ENCODE measurements at regions not wholly inside any gene's neighbourhood (a gene's known extent, or its start where the extent isn't known, plus 50 kb on each side); places are given as distances from the start of the nearest gene placed in this dataset.

DNA sequence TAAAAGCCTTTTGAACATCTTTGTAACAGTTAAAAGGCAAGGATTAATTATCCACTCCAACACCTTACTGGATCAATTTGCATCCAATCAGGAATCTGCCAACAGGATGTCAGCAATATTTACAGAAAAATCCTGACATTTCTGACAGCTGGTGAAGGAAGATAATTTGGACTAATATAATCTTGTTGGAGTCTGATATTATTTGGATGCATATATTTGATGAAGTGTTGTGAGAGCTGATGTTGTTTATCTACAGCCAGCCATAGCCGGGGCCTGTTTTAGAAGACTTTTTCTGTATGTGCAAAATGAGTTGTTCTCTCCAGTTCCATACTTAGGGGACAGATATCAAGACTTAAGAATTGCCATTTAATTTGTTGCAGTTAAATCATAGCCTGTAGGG lies 91.1 kb downstream of the GPR37 start:
- TF ChIP-seq CTCF (IDR thresholded peaks at IDR 0.05; ENCODE audit: low read depth, low read length) = no peak
- no peak for DNase-seq (ENCODE audit: low read depth, low spot score)
- ChIA-PET CTCF (no interaction called here), POLR2A (no interaction called here)
- H3K9me3 ChIP-seq (ENCODE audit: control insufficient read depth, insufficient read depth, low read length) = no peaks in the 10 kb centered on the region
- H3K27me3 ChIP-seq (ENCODE audit: control insufficient read depth, insufficient read depth, low read length) = no peaks in the 10 kb centered on the region
- H3K27ac ChIP-seq (ENCODE audit: low read depth, low read length) = no peak overlapping the region
- H3K4me3 ChIP-seq (ENCODE audit: low read depth, low read length) = no peak overlapping the region

DNA sequence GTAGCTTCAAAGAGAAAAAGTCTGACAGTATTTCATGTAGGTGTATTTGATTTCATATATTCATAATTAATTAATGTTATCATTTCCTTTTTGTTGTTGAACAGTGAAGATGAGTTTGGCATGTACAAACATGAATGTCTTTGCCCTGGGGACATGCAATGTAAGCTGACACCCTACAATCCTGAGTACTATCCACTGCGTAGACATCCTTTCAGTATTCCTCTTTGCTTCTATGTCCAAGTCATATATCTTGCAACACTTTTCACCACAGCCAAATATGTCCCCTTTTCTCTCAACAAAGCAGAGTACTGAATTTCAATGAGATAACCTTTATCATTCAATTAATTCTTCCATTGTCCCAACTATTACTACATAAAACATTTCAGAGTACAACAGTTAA lies 93.6 kb downstream of the GPR37 start:
- H3K27me3 ChIP-seq (ENCODE audit: control insufficient read depth, insufficient read depth, low read length) = no peaks in the 10 kb centered on the region
- no peak overlapping the region for H3K27ac ChIP-seq (ENCODE audit: low read depth, low read length)
- no peak for TF ChIP-seq CTCF (IDR thresholded peaks at IDR 0.05; ENCODE audit: low read depth, low read length)
- CTCF ChIA-PET = no interaction called here
- DNase-seq (ENCODE audit: low read depth, low spot score) = no peak
- POLR2A ChIA-PET = no interaction called here
- no peak overlapping the region for H3K4me3 ChIP-seq (ENCODE audit: low read depth, low read length)
- no peaks in the 10 kb centered on the region for H3K9me3 ChIP-seq (ENCODE audit: control insufficient read depth, insufficient read depth, low read length)

DNA sequence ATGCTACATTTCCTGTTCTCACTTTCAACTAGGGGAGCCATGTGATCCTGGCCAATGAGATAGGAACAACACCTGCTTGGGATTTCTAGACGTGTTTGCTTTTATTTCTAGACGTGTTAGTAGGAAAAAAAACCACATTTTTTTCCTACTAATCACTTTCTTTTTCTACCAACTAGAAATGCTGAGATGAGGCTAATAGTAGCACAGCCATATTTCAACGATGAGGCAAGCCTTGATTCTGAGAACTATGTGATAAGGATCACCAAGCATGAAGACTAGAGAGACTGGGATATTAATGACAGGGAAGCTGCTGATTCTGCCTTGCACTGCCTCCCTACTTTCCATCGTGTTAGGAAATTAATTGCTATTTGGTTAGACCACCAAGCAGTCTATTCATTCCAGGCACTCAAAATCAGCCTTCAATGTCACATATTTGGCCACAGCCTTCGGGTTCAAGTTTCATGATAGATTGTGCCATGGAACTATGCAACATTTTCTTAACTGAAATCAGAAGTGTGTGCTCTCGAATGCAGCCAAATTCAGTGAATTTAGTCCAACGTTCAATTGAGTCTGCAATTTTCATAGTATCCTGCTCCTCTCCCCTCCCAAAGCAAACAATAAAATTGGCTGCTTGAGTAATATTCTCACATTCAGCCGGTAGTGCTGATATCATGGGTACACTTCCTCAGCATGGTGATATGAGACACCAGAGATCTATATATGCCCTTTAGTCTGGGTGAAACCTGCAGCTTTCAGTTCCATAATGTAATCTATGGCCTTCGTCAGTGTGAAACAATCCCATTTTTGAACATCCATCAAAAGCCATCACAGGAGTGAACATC lies 98.1 kb downstream of the GPR37 start:
- DNase-seq (ENCODE audit: low read depth, low spot score) = no peak
- Histone ChIP-seq H3K9me3 (ENCODE audit: control insufficient read depth, insufficient read depth, low read length) (no peaks in the 10 kb centered on the region), H3K27ac (ENCODE audit: low read depth, low read length) (no peak overlapping the region), H3K27me3 (ENCODE audit: control insufficient read depth, insufficient read depth, low read length) (no peaks in the 10 kb centered on the region), H3K4me3 (ENCODE audit: low read depth, low read length) (no peak overlapping the region)
- TF ChIP-seq CTCF (IDR thresholded peaks at IDR 0.05; ENCODE audit: low read depth, low read length) = no peak
- CTCF ChIA-PET = no interaction called here
- POLR2A ChIA-PET = no interaction called here

- TF ChIP-seq CTCF (IDR thresholded peaks at IDR 0.05; ENCODE audit: low read depth, low read length) = no peak
- ChIA-PET POLR2A (no interaction called here), CTCF (no interaction called here)
- DNase-seq (ENCODE audit: low read depth, low spot score) = no peak
- Histone ChIP-seq H3K9me3 (ENCODE audit: control insufficient read depth, insufficient read depth, low read length) (no peaks in the 10 kb centered on the region), H3K4me3 (ENCODE audit: low read depth, low read length) (no peak overlapping the region), H3K27ac (ENCODE audit: low read depth, low read length) (no peak overlapping the region), H3K27me3 (ENCODE audit: control insufficient read depth, insufficient read depth, low read length) (no peaks in the 10 kb centered on the region)
Measured at GRCh38 chr7:124662937-124663336, 102.7 kb downstream of the GPR37 start.

- ChIA-PET POLR2A (no interaction called here), CTCF (no interaction called here)
- no peak for TF ChIP-seq CTCF (IDR thresholded peaks at IDR 0.05; ENCODE audit: low read depth, low read length)
- Histone ChIP-seq H3K27me3 (ENCODE audit: control insufficient read depth, insufficient read depth, low read length) (no peaks in the 10 kb centered on the region), H3K27ac (ENCODE audit: low read depth, low read length) (no peak overlapping the region), H3K4me3 (ENCODE audit: low read depth, low read length) (no peak overlapping the region), H3K9me3 (ENCODE audit: control insufficient read depth, insufficient read depth, low read length) (no peaks in the 10 kb centered on the region)
- no peak for DNase-seq (ENCODE audit: low read depth, low spot score)
Measured at GRCh38 chr7:124662372-124662771, 103.2 kb downstream of the GPR37 start.

All from AG04450 (cell line).